Adrenal gland (tissue), 9 donors: ENCODE measurements at regions not wholly inside any gene's neighbourhood (a gene's known extent, or its start where the extent isn't known, plus 50 kb on each side); places are given as distances from the start of the nearest gene placed in this dataset.

ENCODE experiments used
- DNase-seq, 7 donors: peaks; one replicate each; pipeline ENCODE4 v3.0.0-alpha.2; 2019 to 2020
- H3K27ac ChIP-seq, 5 donors: fragments of 200-600 bp; sonication (generic) in 4 of 5; 1 replicate in 3 of 5; 2 replicates in 2 of 5; pipeline versions ENCODE4 v1.5.1 to v1.8.0; 2016 to 2020; ENCODE audit warnings: mild to moderate bottlenecking in 1 of 5
- H3K27me3 ChIP-seq: fragments of 200-600 bp; 2 replicates; pipeline ENCODE4 v1.8.0; 2021
- H3K36me3 ChIP-seq, 2 donors: fragments of 200-600 bp; replicated peaks in 1 of 2; 1 replicate in 1 of 2; 2 replicates in 1 of 2; pipeline versions ENCODE4 v1.5.1 to v1.8.0; 2018 to 2022
- H3K4me1 ChIP-seq, 2 donors: fragments of 200-600 bp; replicated peaks in 1 of 2; 1 replicate in 1 of 2; 2 replicates in 1 of 2; pipeline versions ENCODE4 v1.5.1 to v1.8.0; 2018 to 2021
- H3K4me3 ChIP-seq, 4 donors: fragments of 200-600 bp; sonication (generic) in 3 of 4; one replicate each; pipeline ENCODE4 v1.5.1; 2016 to 2018
- H3K9me3 ChIP-seq, 3 donors: fragments of 200-600 bp; sonication (generic) in 1 of 3; replicated peaks in 1 of 3; 1 replicate in 2 of 3; 2 replicates in 1 of 3; pipeline versions ENCODE4 v1.5.1 to v1.8.0; 2016 to 2021
- POLR2A ChIP-seq, 2 donors: fragments of 450-650 bp; IDR thresholded peaks; one replicate each; pipeline ENCODE4 v1.6.1; 2017; ENCODE audit warnings: antibody characterized with exemption in 2 of 2, mild to moderate bottlenecking in 2 of 2, moderate library complexity in 1 of 2
- WGBS, 4 donors: extraction: QIAGEN DNeasy Blood & Tissue Kit in 2 of 4; methylation state at CpG; one replicate each; pipeline versions ENCODE4 v1.1.5 to v1.1.7; 2013 to 2017; 5-methylcytosine and 5-hydroxymethylcytosine counted together
- intact Hi-C, 2 donors: fragments of 100-400 bp; cut with DNase I; formaldehyde crosslinking; loops; one replicate each; pipeline versions ENCODE4 v1.14.1 to v1.15.0; 2022 to 2023
- TF ChIP-seq, protein P1 (sequence below), 6 experiments: fragments of 450-650 bp in 4 of 6; fragments of 200-600 bp in 2 of 6; sonication (generic) in 1 of 6; IDR thresholded peaks; 1 replicate in 5 of 6; 2 replicates in 1 of 6; pipeline versions ENCODE4 v1.5.1 to v1.8.0; 2016 to 2021; ENCODE audit warnings: antibody characterized with exemption in 6 of 6, mild to moderate bottlenecking in 2 of 6, moderate library complexity in 1 of 6
- donor health status: healthy with polysubstance abuse.
- donor health status: Bipolar disorder and iron deficiency.
- donor health status: DM: yes; HTN: yes; CAD: no.
- donor health status: DM: no; HTN: no; CAD: no.
- donor health status: DM: no; HTN: no; CAD: no.

DNA sequence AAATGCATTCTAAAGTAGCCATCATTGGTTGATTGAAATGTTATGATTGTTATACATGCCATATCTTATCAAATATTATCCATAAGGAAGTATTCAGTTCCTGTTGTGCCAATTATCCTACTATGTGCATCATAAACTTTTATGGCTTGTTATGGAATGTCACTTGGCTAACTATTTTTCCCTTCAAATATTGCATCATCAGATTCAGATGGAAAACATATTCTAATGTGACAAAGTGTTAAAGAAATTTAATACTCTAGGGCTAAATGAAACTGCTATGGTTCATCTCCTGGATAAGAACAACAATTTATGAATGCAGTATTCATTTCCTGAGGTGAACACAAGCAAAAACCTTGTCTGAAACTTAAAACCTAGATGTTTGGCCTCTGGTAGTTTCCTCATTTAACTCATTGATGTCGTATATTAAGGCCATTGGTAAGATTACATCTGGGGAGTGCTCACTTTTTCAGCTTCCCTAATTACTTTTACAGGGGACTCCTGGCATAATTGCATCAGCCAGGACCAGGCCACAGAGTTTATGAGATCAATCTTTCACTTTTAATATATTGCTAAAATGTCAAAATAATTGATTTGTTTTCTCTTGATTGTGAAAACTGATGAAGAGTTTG is 134.9 kb upstream of the CEP162 start:
- H3K4me1 ChIP-seq: no peaks in the 10 kb centered on the region
- no peaks in the 10 kb centered on the region for H3K9me3 ChIP-seq
- intact Hi-C loops: no loop called here
- TF ChIP-seq POLR2A (IDR thresholded peaks at IDR 0.05): no peak
- TF ChIP-seq, protein P1, sequence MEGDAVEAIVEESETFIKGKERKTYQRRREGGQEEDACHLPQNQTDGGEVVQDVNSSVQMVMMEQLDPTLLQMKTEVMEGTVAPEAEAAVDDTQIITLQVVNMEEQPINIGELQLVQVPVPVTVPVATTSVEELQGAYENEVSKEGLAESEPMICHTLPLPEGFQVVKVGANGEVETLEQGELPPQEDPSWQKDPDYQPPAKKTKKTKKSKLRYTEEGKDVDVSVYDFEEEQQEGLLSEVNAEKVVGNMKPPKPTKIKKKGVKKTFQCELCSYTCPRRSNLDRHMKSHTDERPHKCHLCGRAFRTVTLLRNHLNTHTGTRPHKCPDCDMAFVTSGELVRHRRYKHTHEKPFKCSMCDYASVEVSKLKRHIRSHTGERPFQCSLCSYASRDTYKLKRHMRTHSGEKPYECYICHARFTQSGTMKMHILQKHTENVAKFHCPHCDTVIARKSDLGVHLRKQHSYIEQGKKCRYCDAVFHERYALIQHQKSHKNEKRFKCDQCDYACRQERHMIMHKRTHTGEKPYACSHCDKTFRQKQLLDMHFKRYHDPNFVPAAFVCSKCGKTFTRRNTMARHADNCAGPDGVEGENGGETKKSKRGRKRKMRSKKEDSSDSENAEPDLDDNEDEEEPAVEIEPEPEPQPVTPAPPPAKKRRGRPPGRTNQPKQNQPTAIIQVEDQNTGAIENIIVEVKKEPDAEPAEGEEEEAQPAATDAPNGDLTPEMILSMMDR (IDR thresholded peaks at IDR 0.05): no peak
- no peak overlapping the region for H3K27ac ChIP-seq
- no peaks in the 10 kb centered on the region for H3K27me3 ChIP-seq
- H3K4me3 ChIP-seq: no peak overlapping the region
- H3K36me3 ChIP-seq: no peaks in the 10 kb centered on the region
- 38 to 58% (median 45%) methylated on average over 1 of the region's 1 CpG for WGBS, 4 donors
- DNase-seq: no peak

DNA sequence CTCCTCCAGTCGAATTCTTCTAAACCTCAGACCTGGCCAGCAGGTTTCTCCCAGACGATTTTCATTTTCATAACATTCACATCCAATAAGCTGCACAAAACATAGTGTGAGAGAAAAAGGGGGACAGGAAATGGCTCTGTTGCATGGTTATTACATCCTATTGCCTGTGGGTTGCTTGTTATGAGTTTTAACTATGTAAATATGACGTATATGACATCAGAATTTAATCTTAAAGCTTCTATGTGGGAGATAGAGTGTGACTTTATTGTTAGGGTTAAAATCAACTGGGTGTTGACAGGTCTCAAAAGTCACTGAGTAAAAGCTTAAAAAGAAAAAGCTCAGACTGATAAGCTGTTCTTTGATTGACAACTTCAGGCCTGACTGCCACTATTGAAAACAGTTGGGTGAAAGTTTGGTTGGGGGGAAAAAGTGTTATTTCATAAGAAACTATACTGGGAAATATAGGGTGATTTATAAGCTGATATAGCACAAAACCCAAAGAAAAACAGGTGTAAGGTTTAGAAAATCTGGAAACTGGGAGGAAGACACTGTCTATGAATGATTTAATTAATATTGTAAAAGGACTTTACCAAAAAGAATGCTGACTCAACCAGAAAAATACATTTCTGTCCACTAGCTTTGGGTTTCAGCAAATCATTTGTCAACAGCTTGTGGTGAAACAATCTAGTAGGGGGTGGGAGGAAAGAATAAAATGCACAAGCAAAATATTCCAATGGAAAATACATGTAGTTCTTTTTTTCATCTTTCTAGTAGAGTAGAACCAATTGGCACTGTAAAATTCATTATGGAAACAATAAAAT is 134.1 kb upstream of the CEP162 start:
- no peak overlapping the region for H3K4me3 ChIP-seq
- no peak for DNase-seq
- no peaks in the 10 kb centered on the region for H3K27me3 ChIP-seq
- intact Hi-C loops: no loop called here
- no peak overlapping the region for H3K27ac ChIP-seq
- H3K4me1 ChIP-seq: no peaks in the 10 kb centered on the region
- H3K36me3 ChIP-seq: no peaks in the 10 kb centered on the region
- H3K9me3 ChIP-seq: no peaks in the 10 kb centered on the region
- 31 to 50% (median 36%) methylated on average over 3 of the region's 3 CpGs for WGBS, 4 donors
- TF ChIP-seq, protein P1 (IDR thresholded peaks at IDR 0.05): no peak
- no peak for TF ChIP-seq POLR2A (IDR thresholded peaks at IDR 0.05)

DNA sequence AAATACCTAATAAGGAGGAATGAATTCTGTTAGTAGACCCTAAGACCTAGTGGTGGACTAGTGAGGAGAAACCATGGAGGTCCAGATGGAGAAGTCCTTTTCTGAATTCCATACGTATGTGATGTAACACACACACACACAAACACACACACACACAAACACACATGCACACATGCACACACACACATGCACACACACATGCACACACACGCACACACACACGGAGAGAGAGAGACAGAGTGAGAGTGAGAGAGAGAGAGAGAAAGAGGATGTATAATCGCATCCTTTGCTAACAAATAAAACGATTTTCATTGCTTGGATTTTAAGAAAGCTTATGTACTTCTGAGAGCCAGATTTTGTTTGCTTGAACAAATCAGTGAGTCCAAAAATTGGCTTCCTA is 132.6 kb upstream of the CEP162 start:
- intact Hi-C loops: no loop called here
- no peak overlapping the region for H3K27ac ChIP-seq
- TF ChIP-seq POLR2A (IDR thresholded peaks at IDR 0.05): no peak
- TF ChIP-seq, protein P1 (IDR thresholded peaks at IDR 0.05): no peak
- no peaks in the 10 kb centered on the region for H3K4me1 ChIP-seq
- DNase-seq: no peak
- 71 to 91% (median 83%) methylated on average over 5 of the region's 5 CpGs for WGBS, 4 donors
- H3K4me3 ChIP-seq: no peak overlapping the region
- H3K27me3 ChIP-seq: no peaks in the 10 kb centered on the region
- H3K9me3 ChIP-seq: no peaks in the 10 kb centered on the region
- no peaks in the 10 kb centered on the region for H3K36me3 ChIP-seq

GRCh38 chr6:84358581-84358980 is 131.1 kb upstream of the CEP162 start:
- TF ChIP-seq, protein P1 (IDR thresholded peaks at IDR 0.05): no peak
- TF ChIP-seq POLR2A (IDR thresholded peaks at IDR 0.05): no peak
- no peak overlapping the region for H3K27ac ChIP-seq
- H3K4me1 ChIP-seq: no peaks in the 10 kb centered on the region
- no peak overlapping the region for H3K4me3 ChIP-seq
- no peaks in the 10 kb centered on the region for H3K27me3 ChIP-seq
- no peak for DNase-seq
- 82 to 96% (median 87%) methylated on average over 3 of the region's 3 CpGs for WGBS, 4 donors
- H3K9me3 ChIP-seq: no peaks in the 10 kb centered on the region
- no peaks in the 10 kb centered on the region for H3K36me3 ChIP-seq
- intact Hi-C loops: no loop called here
